SK-N-SH treated with all-trans-retinoic acid at 6 μM for 48 hours (cell line): ENCODE measurements at regions not wholly inside any gene's neighbourhood (a gene's known extent, or its start where the extent isn't known, plus 50 kb on each side); places are given as distances from the start of the nearest gene placed in this dataset.

ENCODE experiments used
- ATAC-seq: fragments of 200-7000 bp; cut with Tn5 transposase; 3 replicates; pipeline ENCODE4 v1.9.1; 2020; ENCODE audit warnings: mild to moderate bottlenecking, moderate library complexity
- BACH2 ChIP-seq: fragments of 250-450 bp; sonication (Bioruptor Pico); IDR thresholded peaks from 2 replicates; pipeline ENCODE4 v1.9.0; 2021; ENCODE audit warnings: mild to moderate bottlenecking, borderline replicate concordance
- CSDC2 ChIP-seq: fragments of 250-450 bp; sonication (Bioruptor Pico); IDR thresholded peaks from 2 replicates; pipeline ENCODE4 v1.5.0; 2020; ENCODE audit warnings: mild to moderate bottlenecking, moderate library complexity
- ESRRG ChIP-seq: fragments of 250-450 bp; sonication (Bioruptor Pico); IDR thresholded peaks from 2 replicates; pipeline ENCODE4 v1.6.1; 2021; ENCODE audit warnings: mild to moderate bottlenecking
- GLIS3 ChIP-seq: fragments of 250-450 bp; sonication (Bioruptor Pico); IDR thresholded peaks from 2 replicates; pipeline ENCODE4 v1.5.0; 2020; ENCODE audit warnings: mild to moderate bottlenecking, moderate library complexity
- ISL1 ChIP-seq: fragments of 250-450 bp; sonication (Bioruptor Pico); IDR thresholded peaks from 2 replicates; pipeline ENCODE4 v2.1.2; 2022; ENCODE audit warnings: mild to moderate bottlenecking, moderate library complexity
- OSR1 ChIP-seq: fragments of 250-450 bp; sonication (Bioruptor Pico); IDR thresholded peaks from 2 replicates; pipeline ENCODE4 v1.8.0; 2022; ENCODE audit warnings: moderate library complexity, mild to moderate bottlenecking, inconsistent platforms
- PPARA ChIP-seq: fragments of 250-450 bp; sonication (Bioruptor Pico); IDR thresholded peaks from 2 replicates; pipeline ENCODE4 v1.5.0; 2020; ENCODE audit warnings: mild to moderate bottlenecking, borderline replicate concordance
- RARB ChIP-seq: fragments of 250-450 bp; sonication (Bioruptor Pico); IDR thresholded peaks from 2 replicates; pipeline ENCODE4 v1.8.0; 2021; ENCODE audit warnings: mild to moderate bottlenecking, moderate library complexity
- SNAI2 ChIP-seq: fragments of 250-450 bp; sonication (Bioruptor Pico); IDR thresholded peaks from 2 replicates; pipeline ENCODE4 v1.5.0; 2020; ENCODE audit warnings: mild to moderate bottlenecking, moderate library complexity
- TCF4 ChIP-seq: fragments of 250-450 bp; sonication (Bioruptor Pico); IDR thresholded peaks from 2 replicates; pipeline ENCODE4 v1.8.0; 2021; ENCODE audit warnings: mild to moderate bottlenecking, moderate library complexity, borderline replicate concordance
- TOX ChIP-seq: fragments of 250-450 bp; sonication (Bioruptor Pico); IDR thresholded peaks from 2 replicates; pipeline ENCODE4 v1.8.0; 2021; ENCODE audit warnings: mild to moderate bottlenecking, moderate library complexity, borderline replicate concordance
- ZC3H10 ChIP-seq: fragments of 250-450 bp; sonication (Bioruptor Pico); IDR thresholded peaks from 2 replicates; pipeline ENCODE4 v1.5.1; 2021; ENCODE audit warnings: mild to moderate bottlenecking, moderate library complexity
- ZFP3 ChIP-seq: fragments of 250-450 bp; sonication (Bioruptor Pico); IDR thresholded peaks from 2 replicates; pipeline ENCODE4 v1.5.0; 2020; ENCODE audit warnings: mild to moderate bottlenecking, moderate library complexity
- ZFP30 ChIP-seq: fragments of 450-650 bp; formaldehyde crosslinking; IDR thresholded peaks from 2 replicates; pipeline ENCODE4 v1.5.0; 2022; ENCODE audit warnings: mild to moderate bottlenecking, moderate library complexity
- ZNF565 ChIP-seq: fragments of 450-650 bp; formaldehyde crosslinking; conservative IDR thresholded peaks from 2 replicates; pipeline ENCODE4 v1.5.0; 2020; ENCODE audit warnings: low read depth, mild to moderate bottlenecking, moderate library complexity
- ZNF70 ChIP-seq: fragments of 450-650 bp; formaldehyde crosslinking; IDR thresholded peaks from 2 replicates; pipeline ENCODE4 v1.5.0; 2020; ENCODE audit warnings: mild to moderate bottlenecking, moderate library complexity
- ZNF8 ChIP-seq: fragments of 450-650 bp; formaldehyde crosslinking; IDR thresholded peaks from 2 replicates; pipeline ENCODE4 v1.5.0; 2020; ENCODE audit warnings: mild to moderate bottlenecking, moderate library complexity
- TF ChIP-seq, protein P1 (sequence below): fragments of 250-450 bp; sonication (Bioruptor Pico); IDR thresholded peaks from 2 replicates; pipeline ENCODE4 v1.8.0; 2020; ENCODE audit warnings: mild to moderate bottlenecking, moderate library complexity, borderline replicate concordance
- TF ChIP-seq, protein P2 (sequence below): fragments of 250-450 bp; sonication (Bioruptor Pico); IDR thresholded peaks from 2 replicates; pipeline ENCODE4 v1.8.0; 2021; ENCODE audit warnings: low read depth, mild to moderate bottlenecking, moderate library complexity, borderline replicate concordance
- TF ChIP-seq, protein P3 (sequence below): fragments of 250-450 bp; sonication (Bioruptor Pico); IDR thresholded peaks from 2 replicates; pipeline ENCODE4 v1.5.1; 2020; ENCODE audit warnings: low read depth, mild to moderate bottlenecking, moderate library complexity
- TF ChIP-seq, protein P4 (sequence below): fragments of 250-450 bp; sonication (Bioruptor Pico); IDR thresholded peaks from 2 replicates; pipeline ENCODE4 v1.5.1; 2021; ENCODE audit warnings: mild to moderate bottlenecking, moderate library complexity

DNA sequence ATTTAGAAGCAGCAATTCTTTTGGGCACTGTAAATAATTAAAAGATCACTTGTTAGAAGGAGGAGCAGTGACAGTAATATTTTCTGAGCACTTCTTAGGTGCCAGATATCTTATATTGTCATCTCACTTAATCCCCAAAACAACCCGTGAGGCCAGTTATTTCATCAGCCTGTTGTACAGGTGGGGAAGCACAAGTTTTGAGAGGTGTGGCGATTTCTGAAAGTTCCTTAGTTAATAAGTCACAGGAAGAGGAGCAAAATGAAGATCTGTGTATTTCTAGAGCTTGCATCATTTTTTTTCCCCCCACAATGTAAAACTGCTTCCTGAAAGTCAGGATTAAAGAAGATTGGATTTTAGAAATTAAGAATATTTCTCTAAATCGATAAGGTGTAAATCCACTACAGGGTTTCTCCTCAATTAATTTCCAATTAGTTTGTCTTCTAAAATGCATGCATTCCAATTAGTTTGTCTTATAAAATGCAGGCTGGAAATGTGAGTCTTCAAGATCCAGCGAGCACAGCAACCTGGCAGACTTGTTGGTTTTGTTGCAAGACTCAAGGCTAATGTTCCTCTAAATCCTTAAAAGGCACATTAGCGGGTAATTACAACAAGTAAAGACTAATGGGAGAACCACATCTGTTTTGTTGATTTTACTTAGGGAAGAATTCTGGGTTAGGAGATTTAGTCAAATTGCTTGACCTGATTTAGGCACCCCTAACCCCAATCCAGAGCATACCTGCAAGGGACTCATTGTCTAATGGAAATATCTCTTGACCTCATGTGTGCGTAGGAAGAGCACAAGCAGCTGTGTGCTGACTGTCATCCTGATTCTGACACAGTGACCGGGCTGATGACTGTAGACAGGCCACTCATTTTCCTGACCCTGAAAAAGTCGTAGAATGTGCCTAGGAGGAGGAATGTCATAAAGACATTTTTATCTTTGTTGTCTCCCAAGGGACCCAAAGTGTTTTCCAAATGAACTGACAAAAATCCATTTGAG is 272.0 kb downstream of the BAMBI start:
- TF ChIP-seq RARB (CRISPR knock-in tag) (no peak), ISL1 (CRISPR knock-in tag) (no peak), BACH2 (no peak)
- TF ChIP-seq, protein P1, sequence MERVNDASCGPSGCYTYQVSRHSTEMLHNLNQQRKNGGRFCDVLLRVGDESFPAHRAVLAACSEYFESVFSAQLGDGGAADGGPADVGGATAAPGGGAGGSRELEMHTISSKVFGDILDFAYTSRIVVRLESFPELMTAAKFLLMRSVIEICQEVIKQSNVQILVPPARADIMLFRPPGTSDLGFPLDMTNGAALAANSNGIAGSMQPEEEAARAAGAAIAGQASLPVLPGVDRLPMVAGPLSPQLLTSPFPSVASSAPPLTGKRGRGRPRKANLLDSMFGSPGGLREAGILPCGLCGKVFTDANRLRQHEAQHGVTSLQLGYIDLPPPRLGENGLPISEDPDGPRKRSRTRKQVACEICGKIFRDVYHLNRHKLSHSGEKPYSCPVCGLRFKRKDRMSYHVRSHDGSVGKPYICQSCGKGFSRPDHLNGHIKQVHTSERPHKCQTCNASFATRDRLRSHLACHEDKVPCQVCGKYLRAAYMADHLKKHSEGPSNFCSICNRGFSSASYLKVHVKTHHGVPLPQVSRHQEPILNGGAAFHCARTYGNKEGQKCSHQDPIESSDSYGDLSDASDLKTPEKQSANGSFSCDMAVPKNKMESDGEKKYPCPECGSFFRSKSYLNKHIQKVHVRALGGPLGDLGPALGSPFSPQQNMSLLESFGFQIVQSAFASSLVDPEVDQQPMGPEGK (CRISPR knock-in tag) = no peak
- TF ChIP-seq, protein P2, sequence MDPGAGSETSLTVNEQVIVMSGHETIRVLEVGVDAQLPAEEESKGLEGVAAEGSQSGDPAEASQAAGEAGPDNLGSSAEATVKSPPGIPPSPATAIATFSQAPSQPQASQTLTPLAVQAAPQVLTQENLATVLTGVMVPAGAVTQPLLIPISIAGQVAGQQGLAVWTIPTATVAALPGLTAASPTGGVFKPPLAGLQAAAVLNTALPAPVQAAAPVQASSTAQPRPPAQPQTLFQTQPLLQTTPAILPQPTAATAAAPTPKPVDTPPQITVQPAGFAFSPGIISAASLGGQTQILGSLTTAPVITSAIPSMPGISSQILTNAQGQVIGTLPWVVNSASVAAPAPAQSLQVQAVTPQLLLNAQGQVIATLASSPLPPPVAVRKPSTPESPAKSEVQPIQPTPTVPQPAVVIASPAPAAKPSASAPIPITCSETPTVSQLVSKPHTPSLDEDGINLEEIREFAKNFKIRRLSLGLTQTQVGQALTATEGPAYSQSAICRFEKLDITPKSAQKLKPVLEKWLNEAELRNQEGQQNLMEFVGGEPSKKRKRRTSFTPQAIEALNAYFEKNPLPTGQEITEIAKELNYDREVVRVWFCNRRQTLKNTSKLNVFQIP (CRISPR knock-in tag) = no peak
- no peak for ATAC-seq

DNA sequence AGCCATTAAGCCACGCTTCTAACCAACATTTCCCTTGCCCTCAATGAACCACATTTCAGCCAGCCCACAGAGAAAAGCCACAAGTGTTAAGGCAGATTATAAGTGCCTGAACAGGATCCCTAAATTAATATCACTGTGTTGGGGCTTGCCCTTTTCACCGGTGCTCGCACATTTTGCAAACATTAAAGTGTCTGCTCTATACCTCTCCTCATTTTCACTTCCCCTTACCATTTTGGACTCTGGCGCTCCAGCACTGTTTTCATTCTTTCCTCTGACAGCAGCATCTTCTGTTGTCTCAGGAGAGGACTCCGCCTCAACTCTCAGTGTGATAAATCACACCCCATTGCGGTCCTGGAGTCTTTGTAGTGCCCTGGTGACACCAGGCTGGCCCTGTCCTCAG is 274.2 kb downstream of the BAMBI start:
- no peak for ATAC-seq
- TF ChIP-seq ZC3H10 (CRISPR knock-in tag) (no peak), SNAI2 (CRISPR knock-in tag) (no peak), CSDC2 (CRISPR knock-in tag) (no peak), ISL1 (CRISPR knock-in tag) (no peak), ZNF565 (no peak)
- TF ChIP-seq, protein P3, sequence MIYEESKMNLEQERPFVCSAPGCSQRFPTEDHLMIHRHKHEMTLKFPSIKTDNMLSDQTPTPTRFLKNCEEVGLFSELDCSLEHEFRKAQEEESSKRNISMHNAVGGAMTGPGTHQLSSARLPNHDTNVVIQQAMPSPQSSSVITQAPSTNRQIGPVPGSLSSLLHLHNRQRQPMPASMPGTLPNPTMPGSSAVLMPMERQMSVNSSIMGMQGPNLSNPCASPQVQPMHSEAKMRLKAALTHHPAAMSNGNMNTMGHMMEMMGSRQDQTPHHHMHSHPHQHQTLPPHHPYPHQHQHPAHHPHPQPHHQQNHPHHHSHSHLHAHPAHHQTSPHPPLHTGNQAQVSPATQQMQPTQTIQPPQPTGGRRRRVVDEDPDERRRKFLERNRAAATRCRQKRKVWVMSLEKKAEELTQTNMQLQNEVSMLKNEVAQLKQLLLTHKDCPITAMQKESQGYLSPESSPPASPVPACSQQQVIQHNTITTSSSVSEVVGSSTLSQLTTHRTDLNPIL (CRISPR knock-in tag) = no peak
- TF ChIP-seq, protein P4, sequence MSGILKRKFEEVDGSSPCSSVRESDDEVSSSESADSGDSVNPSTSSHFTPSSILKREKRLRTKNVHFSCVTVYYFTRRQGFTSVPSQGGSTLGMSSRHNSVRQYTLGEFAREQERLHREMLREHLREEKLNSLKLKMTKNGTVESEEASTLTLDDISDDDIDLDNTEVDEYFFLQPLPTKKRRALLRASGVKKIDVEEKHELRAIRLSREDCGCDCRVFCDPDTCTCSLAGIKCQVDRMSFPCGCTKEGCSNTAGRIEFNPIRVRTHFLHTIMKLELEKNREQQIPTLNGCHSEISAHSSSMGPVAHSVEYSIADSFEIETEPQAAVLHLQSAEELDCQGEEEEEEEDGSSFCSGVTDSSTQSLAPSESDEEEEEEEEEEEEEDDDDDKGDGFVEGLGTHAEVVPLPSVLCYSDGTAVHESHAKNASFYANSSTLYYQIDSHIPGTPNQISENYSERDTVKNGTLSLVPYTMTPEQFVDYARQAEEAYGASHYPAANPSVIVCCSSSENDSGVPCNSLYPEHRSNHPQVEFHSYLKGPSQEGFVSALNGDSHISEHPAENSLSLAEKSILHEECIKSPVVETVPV (CRISPR knock-in tag) = no peak

DNA sequence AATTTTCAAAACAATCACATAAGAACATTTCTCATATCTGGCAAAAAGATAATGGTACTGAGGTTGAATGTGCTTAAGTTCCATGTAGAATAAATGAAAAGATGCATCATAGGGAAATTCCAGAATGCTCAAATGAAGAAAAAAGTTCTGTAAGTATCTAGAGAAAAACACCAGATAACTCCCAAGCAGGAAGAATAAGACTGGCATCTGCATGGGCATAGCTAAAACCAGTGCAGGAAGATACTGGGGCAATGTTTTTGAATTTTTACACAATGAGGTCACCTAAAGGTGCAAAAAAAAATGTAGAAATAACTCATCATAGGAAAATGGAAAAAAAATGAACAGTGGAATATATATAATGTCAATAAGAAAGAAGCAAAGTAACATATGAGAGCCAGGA is 275.2 kb downstream of the BAMBI start:
- ATAC-seq = no peak
- no peak for TF ChIP-seq PPARA (CRISPR knock-in tag)
- TF ChIP-seq OSR1 = no peak
- TF ChIP-seq, protein P4 (CRISPR knock-in tag) = no peak
- TF ChIP-seq ZNF8 = no peak
- TF ChIP-seq ZNF70 (CRISPR knock-in tag) = no peak
- no peak for TF ChIP-seq BACH2
- TF ChIP-seq RARB (CRISPR knock-in tag) = no peak
- no peak for TF ChIP-seq ZFP3 (CRISPR knock-in tag)
- TF ChIP-seq SNAI2 (CRISPR knock-in tag) = no peak
- TF ChIP-seq TOX (CRISPR knock-in tag) = no peak
- TF ChIP-seq GLIS3 (CRISPR knock-in tag) = no peak
- TF ChIP-seq, protein P3 (CRISPR knock-in tag) = no peak
- TF ChIP-seq ESRRG (CRISPR knock-in tag) = no peak
- TF ChIP-seq ZFP30 (CRISPR knock-in tag) = no peak
- TF ChIP-seq, protein P2 (CRISPR knock-in tag) = no peak
- TF ChIP-seq, protein P1 (CRISPR knock-in tag) = no peak
- no peak for TF ChIP-seq ISL1 (CRISPR knock-in tag)
- TF ChIP-seq TCF4 (CRISPR knock-in tag) = no peak
- TF ChIP-seq CSDC2 (CRISPR knock-in tag) = no peak
